WTC11 (cell line): ENCODE measurements at regions not wholly inside any gene's neighbourhood (a gene's known extent, or its start where the extent isn't known, plus 50 kb on each side); places are given as distances from the start of the nearest gene placed in this dataset.

Experiments
- ATAC-seq: fragments of 200-7000 bp; cut with Tn5 transposase; 2 replicates; pipeline ENCODE4 v1.10.0; 2021; ENCODE audit warnings: mild to moderate bottlenecking, moderate library complexity
- CTCF ChIA-PET: fragments of 300-600 bp; sonication (Branson Sonifier 250); formaldehyde crosslinking; loops from one replicate; lab custom pipeline; 2021; ENCODE audit warnings: antibody characterized with exemption; lab: Charles Lee
- POLR2A ChIA-PET: fragments of 350-600 bp; sonication (Branson Sonifier 250); formaldehyde crosslinking; loops from one replicate; lab custom pipeline; 2021; ENCODE audit warnings: antibody characterized with exemption; lab: Charles Lee
- DNase-seq: peaks from one replicate; pipeline ENCODE4 v3.0.0; 2021; ENCODE audit warnings: low spot score
- H3K27ac Mint-ChIP-seq: 2 replicates; pipeline ENCODE4 v1.8.0; 2021; ENCODE audit warnings: mixed read lengths
- H3K27me3 Mint-ChIP-seq: 2 replicates; pipeline ENCODE4 v1.8.0; 2021; ENCODE audit warnings: low read depth, mild to moderate bottlenecking, moderate library complexity, mixed read lengths
- H3K36me3 Mint-ChIP-seq: 2 replicates; pipeline ENCODE4 v1.8.0; 2021; ENCODE audit warnings: mixed read lengths
- H3K4me1 Mint-ChIP-seq: 2 replicates; pipeline ENCODE4 v1.8.0; 2022; ENCODE audit warnings: mixed read lengths
- H3K4me3 Mint-ChIP-seq: 2 replicates; pipeline ENCODE4 v1.8.0; 2021; ENCODE audit warnings: mild to moderate bottlenecking, moderate library complexity, mixed read lengths
- H3K9me3 Mint-ChIP-seq: 2 replicates; pipeline ENCODE4 v1.8.0; 2021; ENCODE audit warnings: mixed read lengths
- ATF1 ChIP-seq: sonication (generic); formaldehyde crosslinking; IDR thresholded peaks from 2 replicates; pipeline ENCODE4 v1.8.1; 2023; ENCODE audit warnings: mild to moderate bottlenecking, moderate library complexity, missing genetic modification reagents
- ELF4 ChIP-seq: sonication (generic); formaldehyde crosslinking; IDR thresholded peaks from 2 replicates; pipeline ENCODE4 v1.8.1; 2022; ENCODE audit warnings: low read depth, mild to moderate bottlenecking, moderate library complexity, missing genetic modification reagents
- FOXJ3 ChIP-seq: sonication (generic); formaldehyde crosslinking; IDR thresholded peaks from 2 replicates; pipeline ENCODE4 v1.9.0; 2021; ENCODE audit warnings: missing genetic modification reagents, mild to moderate bottlenecking, borderline replicate concordance
- JUN ChIP-seq: sonication (generic); formaldehyde crosslinking; IDR thresholded peaks from 2 replicates; pipeline ENCODE4 v1.8.0; 2023; ENCODE audit warnings: mild to moderate bottlenecking, missing genetic modification reagents
- NFATC4 ChIP-seq: fragments of 250-450 bp; sonication (Bioruptor Pico); IDR thresholded peaks from 2 replicates; pipeline ENCODE4 v1.9.0; 2021; ENCODE audit warnings: mild to moderate bottlenecking
- SMAD4 ChIP-seq: sonication (generic); formaldehyde crosslinking; IDR thresholded peaks from 2 replicates; pipeline ENCODE4 v1.8.0; 2022; ENCODE audit warnings: mild to moderate bottlenecking, missing genetic modification reagents
- SOX15 ChIP-seq: fragments of 250-450 bp; sonication (Bioruptor Pico); IDR thresholded peaks from 2 replicates; pipeline ENCODE4 v1.9.0; 2021; ENCODE audit warnings: mild to moderate bottlenecking
- TEAD4 ChIP-seq: sonication (generic); formaldehyde crosslinking; IDR thresholded peaks from 2 replicates; pipeline ENCODE4 v1.8.0; 2022; ENCODE audit warnings: mild to moderate bottlenecking, missing genetic modification reagents
- ZNF121 ChIP-seq: sonication (generic); formaldehyde crosslinking; IDR thresholded peaks from 2 replicates; pipeline ENCODE4 v1.8.0; 2023; ENCODE audit warnings: missing genetic modification reagents
- ZNF138 ChIP-seq: sonication (generic); formaldehyde crosslinking; conservative IDR thresholded peaks from 2 replicates; pipeline ENCODE4 v1.8.1; 2022; ENCODE audit warnings: mild to moderate bottlenecking, moderate library complexity, missing genetic modification reagents
- ZNF317 ChIP-seq: sonication (generic); formaldehyde crosslinking; IDR thresholded peaks from 2 replicates; pipeline ENCODE4 v1.8.1; 2023; ENCODE audit warnings: low read depth, mild to moderate bottlenecking, moderate library complexity, missing genetic modification reagents, borderline replicate concordance
- TF ChIP-seq, protein P1 (sequence below): fragments of 250-450 bp; sonication (Bioruptor Pico); IDR thresholded peaks from 2 replicates; pipeline ENCODE4 v2.1.2; 2022; ENCODE audit warnings: mild to moderate bottlenecking, moderate library complexity
- TF ChIP-seq, protein P2 (sequence below): fragments of 250-450 bp; sonication (Bioruptor Pico); IDR thresholded peaks from 2 replicates; pipeline ENCODE4 v1.9.0; 2021; ENCODE audit warnings: mild to moderate bottlenecking, borderline replicate concordance
- TF ChIP-seq, protein P3 (sequence below): sonication (generic); formaldehyde crosslinking; IDR thresholded peaks from 2 replicates; pipeline ENCODE4 v1.8.1; 2023; ENCODE audit warnings: mild to moderate bottlenecking, missing genetic modification reagents, moderate library complexity
- TF ChIP-seq, protein P4 (sequence below): sonication (generic); formaldehyde crosslinking; IDR thresholded peaks from 2 replicates; pipeline ENCODE4 v1.8.1; 2023; ENCODE audit warnings: mild to moderate bottlenecking, missing genetic modification reagents, borderline replicate concordance
- TF ChIP-seq, protein P5 (sequence below): fragments of 250-450 bp; sonication (Bioruptor Pico); IDR thresholded peaks from 2 replicates; pipeline ENCODE4 v1.9.0; 2021; ENCODE audit warnings: mild to moderate bottlenecking
- TF ChIP-seq, protein P6 (sequence below): sonication (generic); formaldehyde crosslinking; IDR thresholded peaks from 2 replicates; pipeline ENCODE4 v1.8.1; 2023; ENCODE audit warnings: mild to moderate bottlenecking, missing genetic modification reagents
- TF ChIP-seq, protein P7 (sequence below): sonication (generic); formaldehyde crosslinking; IDR thresholded peaks from 2 replicates; pipeline ENCODE4 v1.8.0; 2022; ENCODE audit warnings: mild to moderate bottlenecking, missing genetic modification reagents
- TF ChIP-seq, protein P8 (sequence below): sonication (generic); formaldehyde crosslinking; IDR thresholded peaks from 2 replicates; pipeline ENCODE4 v1.8.1; 2022; ENCODE audit warnings: mild to moderate bottlenecking, missing genetic modification reagents, moderate library complexity, borderline replicate concordance
- TF ChIP-seq, protein P9 (sequence below): sonication (generic); formaldehyde crosslinking; IDR thresholded peaks from 2 replicates; pipeline ENCODE4 v1.8.0; 2022; ENCODE audit warnings: mild to moderate bottlenecking, missing genetic modification reagents

DNA sequence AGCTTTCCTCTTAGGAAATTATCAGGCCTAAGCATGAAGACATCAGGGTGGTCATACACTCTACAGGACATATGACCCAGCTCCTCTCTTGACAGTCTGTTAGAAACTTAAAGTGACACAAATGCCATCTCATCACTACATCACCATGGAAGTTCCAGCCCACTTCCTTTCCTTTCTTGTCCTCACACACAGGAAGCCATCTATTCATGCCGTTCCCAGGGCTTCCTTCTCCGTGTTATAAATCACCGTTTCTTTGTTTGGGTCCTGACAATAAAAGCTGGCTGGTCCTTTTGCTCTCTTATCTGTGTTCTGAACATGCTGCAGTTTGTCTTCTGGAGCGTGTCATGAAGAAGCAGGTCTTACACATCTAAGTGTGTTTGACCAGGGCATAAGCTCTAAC, 692.1 kb upstream of the CELF4 start:
- Mint-ChIP-seq H3K27ac (no peak overlapping the region), H3K27me3 (no peaks in the 10 kb centered on the region), H3K4me1 (peaks cover 4% of the 10 kb centered on the region), H3K36me3 (no peaks in the 10 kb centered on the region)
- no peak for ATAC-seq
- no peak for DNase-seq
- CTCF ChIA-PET = no interaction called here
- TF ChIP-seq SOX15 (CRISPR knock-in tag) (no peak), ZNF121 (no peak), FOXJ3 (CRISPR knock-in tag) (no peak), ELF4 (no peak), NFATC4 (no peak), ZNF317 (CRISPR knock-in tag) (no peak), SMAD4 (CRISPR knock-in tag) (no peak), JUN (CRISPR knock-in tag) (no peak)
- TF ChIP-seq, all 79 proteins: peak for 0
- no peaks in the 10 kb centered on the region for H3K9me3 Mint-ChIP-seq
- no peak overlapping the region for H3K4me3 Mint-ChIP-seq
- POLR2A ChIA-PET = no interaction called here

DNA sequence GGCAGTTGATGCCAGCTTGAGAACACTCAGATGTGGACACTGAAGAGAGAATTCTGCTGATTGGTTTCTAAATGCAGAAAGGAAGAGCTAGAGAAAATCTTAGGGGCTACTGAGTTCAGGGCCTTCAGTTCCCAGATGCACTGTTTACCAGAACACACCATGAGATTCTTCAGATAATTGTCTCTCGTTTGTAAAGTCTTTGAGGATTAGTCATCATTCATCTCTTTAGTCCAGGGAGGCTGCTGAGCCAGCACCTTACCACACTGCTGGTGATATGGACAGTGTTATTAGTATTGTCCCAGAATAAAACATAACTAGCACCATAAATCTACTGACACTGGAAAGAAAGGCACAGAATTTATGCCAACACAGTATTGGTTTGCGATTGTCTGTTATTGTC, 690.8 kb upstream of the CELF4 start:
- Mint-ChIP-seq H3K27ac (no peak overlapping the region), H3K36me3 (no peaks in the 10 kb centered on the region), H3K27me3 (no peaks in the 10 kb centered on the region), H3K9me3 (no peaks in the 10 kb centered on the region)
- no peak for DNase-seq
- CTCF ChIA-PET = no interaction called here
- ATAC-seq = no peak
- POLR2A ChIA-PET = no interaction called here
- TF ChIP-seq, protein P1, sequence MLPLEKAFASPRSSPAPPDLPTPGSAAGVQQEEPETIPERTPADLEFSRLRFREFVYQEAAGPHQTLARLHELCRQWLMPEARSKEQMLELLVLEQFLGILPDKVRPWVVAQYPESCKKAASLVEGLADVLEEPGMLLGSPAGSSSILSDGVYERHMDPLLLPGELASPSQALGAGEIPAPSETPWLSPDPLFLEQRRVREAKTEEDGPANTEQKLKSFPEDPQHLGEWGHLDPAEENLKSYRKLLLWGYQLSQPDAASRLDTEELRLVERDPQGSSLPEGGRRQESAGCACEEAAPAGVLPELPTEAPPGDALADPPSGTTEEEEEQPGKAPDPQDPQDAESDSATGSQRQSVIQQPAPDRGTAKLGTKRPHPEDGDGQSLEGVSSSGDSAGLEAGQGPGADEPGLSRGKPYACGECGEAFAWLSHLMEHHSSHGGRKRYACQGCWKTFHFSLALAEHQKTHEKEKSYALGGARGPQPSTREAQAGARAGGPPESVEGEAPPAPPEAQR = no peak
- TF ChIP-seq, protein P2, sequence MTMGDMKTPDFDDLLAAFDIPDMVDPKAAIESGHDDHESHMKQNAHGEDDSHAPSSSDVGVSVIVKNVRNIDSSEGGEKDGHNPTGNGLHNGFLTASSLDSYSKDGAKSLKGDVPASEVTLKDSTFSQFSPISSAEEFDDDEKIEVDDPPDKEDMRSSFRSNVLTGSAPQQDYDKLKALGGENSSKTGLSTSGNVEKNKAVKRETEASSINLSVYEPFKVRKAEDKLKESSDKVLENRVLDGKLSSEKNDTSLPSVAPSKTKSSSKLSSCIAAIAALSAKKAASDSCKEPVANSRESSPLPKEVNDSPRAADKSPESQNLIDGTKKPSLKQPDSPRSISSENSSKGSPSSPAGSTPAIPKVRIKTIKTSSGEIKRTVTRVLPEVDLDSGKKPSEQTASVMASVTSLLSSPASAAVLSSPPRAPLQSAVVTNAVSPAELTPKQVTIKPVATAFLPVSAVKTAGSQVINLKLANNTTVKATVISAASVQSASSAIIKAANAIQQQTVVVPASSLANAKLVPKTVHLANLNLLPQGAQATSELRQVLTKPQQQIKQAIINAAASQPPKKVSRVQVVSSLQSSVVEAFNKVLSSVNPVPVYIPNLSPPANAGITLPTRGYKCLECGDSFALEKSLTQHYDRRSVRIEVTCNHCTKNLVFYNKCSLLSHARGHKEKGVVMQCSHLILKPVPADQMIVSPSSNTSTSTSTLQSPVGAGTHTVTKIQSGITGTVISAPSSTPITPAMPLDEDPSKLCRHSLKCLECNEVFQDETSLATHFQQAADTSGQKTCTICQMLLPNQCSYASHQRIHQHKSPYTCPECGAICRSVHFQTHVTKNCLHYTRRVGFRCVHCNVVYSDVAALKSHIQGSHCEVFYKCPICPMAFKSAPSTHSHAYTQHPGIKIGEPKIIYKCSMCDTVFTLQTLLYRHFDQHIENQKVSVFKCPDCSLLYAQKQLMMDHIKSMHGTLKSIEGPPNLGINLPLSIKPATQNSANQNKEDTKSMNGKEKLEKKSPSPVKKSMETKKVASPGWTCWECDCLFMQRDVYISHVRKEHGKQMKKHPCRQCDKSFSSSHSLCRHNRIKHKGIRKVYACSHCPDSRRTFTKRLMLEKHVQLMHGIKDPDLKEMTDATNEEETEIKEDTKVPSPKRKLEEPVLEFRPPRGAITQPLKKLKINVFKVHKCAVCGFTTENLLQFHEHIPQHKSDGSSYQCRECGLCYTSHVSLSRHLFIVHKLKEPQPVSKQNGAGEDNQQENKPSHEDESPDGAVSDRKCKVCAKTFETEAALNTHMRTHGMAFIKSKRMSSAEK (CRISPR knock-in tag) = no peak
- TF ChIP-seq, protein P3, sequence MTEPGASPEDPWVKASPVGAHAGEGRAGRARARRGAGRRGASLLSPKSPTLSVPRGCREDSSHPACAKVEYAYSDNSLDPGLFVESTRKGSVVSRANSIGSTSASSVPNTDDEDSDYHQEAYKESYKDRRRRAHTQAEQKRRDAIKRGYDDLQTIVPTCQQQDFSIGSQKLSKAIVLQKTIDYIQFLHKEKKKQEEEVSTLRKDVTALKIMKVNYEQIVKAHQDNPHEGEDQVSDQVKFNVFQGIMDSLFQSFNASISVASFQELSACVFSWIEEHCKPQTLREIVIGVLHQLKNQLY = no peak
- TF ChIP-seq, protein P4, sequence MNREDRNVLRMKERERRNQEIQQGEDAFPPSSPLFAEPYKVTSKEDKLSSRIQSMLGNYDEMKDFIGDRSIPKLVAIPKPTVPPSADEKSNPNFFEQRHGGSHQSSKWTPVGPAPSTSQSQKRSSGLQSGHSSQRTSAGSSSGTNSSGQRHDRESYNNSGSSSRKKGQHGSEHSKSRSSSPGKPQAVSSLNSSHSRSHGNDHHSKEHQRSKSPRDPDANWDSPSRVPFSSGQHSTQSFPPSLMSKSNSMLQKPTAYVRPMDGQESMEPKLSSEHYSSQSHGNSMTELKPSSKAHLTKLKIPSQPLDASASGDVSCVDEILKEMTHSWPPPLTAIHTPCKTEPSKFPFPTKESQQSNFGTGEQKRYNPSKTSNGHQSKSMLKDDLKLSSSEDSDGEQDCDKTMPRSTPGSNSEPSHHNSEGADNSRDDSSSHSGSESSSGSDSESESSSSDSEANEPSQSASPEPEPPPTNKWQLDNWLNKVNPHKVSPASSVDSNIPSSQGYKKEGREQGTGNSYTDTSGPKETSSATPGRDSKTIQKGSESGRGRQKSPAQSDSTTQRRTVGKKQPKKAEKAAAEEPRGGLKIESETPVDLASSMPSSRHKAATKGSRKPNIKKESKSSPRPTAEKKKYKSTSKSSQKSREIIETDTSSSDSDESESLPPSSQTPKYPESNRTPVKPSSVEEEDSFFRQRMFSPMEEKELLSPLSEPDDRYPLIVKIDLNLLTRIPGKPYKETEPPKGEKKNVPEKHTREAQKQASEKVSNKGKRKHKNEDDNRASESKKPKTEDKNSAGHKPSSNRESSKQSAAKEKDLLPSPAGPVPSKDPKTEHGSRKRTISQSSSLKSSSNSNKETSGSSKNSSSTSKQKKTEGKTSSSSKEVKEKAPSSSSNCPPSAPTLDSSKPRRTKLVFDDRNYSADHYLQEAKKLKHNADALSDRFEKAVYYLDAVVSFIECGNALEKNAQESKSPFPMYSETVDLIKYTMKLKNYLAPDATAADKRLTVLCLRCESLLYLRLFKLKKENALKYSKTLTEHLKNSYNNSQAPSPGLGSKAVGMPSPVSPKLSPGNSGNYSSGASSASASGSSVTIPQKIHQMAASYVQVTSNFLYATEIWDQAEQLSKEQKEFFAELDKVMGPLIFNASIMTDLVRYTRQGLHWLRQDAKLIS (CRISPR knock-in tag) = no peak
- TF ChIP-seq ZNF138 (no peak), ZNF317 (CRISPR knock-in tag) (no peak), ATF1 (CRISPR knock-in tag) (no peak), TEAD4 (no peak)
- TF ChIP-seq, protein P5, sequence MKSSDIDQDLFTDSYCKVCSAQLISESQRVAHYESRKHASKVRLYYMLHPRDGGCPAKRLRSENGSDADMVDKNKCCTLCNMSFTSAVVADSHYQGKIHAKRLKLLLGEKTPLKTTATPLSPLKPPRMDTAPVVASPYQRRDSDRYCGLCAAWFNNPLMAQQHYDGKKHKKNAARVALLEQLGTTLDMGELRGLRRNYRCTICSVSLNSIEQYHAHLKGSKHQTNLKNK (CRISPR knock-in tag) = no peak
- TF ChIP-seq, protein P6, sequence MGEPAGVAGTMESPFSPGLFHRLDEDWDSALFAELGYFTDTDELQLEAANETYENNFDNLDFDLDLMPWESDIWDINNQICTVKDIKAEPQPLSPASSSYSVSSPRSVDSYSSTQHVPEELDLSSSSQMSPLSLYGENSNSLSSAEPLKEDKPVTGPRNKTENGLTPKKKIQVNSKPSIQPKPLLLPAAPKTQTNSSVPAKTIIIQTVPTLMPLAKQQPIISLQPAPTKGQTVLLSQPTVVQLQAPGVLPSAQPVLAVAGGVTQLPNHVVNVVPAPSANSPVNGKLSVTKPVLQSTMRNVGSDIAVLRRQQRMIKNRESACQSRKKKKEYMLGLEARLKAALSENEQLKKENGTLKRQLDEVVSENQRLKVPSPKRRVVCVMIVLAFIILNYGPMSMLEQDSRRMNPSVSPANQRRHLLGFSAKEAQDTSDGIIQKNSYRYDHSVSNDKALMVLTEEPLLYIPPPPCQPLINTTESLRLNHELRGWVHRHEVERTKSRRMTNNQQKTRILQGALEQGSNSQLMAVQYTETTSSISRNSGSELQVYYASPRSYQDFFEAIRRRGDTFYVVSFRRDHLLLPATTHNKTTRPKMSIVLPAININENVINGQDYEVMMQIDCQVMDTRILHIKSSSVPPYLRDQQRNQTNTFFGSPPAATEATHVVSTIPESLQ (CRISPR knock-in tag) = no peak
- TF ChIP-seq, protein P7, sequence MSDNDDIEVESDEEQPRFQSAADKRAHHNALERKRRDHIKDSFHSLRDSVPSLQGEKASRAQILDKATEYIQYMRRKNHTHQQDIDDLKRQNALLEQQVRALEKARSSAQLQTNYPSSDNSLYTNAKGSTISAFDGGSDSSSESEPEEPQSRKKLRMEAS (CRISPR knock-in tag) = no peak
- TF ChIP-seq, protein P8, sequence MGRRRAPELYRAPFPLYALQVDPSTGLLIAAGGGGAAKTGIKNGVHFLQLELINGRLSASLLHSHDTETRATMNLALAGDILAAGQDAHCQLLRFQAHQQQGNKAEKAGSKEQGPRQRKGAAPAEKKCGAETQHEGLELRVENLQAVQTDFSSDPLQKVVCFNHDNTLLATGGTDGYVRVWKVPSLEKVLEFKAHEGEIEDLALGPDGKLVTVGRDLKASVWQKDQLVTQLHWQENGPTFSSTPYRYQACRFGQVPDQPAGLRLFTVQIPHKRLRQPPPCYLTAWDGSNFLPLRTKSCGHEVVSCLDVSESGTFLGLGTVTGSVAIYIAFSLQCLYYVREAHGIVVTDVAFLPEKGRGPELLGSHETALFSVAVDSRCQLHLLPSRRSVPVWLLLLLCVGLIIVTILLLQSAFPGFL = no peak
- TF ChIP-seq, protein P9, sequence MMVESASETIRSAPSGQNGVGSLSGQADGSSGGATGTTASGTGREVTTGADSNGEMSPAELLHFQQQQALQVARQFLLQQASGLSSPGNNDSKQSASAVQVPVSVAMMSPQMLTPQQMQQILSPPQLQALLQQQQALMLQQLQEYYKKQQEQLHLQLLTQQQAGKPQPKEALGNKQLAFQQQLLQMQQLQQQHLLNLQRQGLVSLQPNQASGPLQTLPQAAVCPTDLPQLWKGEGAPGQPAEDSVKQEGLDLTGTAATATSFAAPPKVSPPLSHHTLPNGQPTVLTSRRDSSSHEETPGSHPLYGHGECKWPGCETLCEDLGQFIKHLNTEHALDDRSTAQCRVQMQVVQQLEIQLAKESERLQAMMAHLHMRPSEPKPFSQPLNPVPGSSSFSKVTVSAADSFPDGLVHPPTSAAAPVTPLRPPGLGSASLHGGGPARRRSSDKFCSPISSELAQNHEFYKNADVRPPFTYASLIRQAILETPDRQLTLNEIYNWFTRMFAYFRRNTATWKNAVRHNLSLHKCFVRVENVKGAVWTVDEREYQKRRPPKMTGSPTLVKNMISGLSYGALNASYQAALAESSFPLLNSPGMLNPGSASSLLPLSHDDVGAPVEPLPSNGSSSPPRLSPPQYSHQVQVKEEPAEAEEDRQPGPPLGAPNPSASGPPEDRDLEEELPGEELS = no peak
- TF ChIP-seq, all 79 proteins: peak for 0
- H3K4me1 Mint-ChIP-seq = peaks cover 10% of the 10 kb centered on the region
- H3K4me3 Mint-ChIP-seq = no peak overlapping the region
